DMS 273 (cell line): ENCODE measurements at regions not wholly inside any gene's neighbourhood (a gene's known extent, or its start where the extent isn't known, plus 50 kb on each side); places are given as distances from the start of the nearest gene placed in this dataset.
"Not testable (repeated sequence)": the region's sequence is repeated elsewhere in the genome, so short reads cannot be mapped to it uniquely, and the experiment has no call there.

Experiments used
- DNase-seq: peaks from one replicate; lab custom pipeline; 2025; ENCODE audit not compliant: unreplicated experiment; lab: John Stamatoyannopoulos, UW

GRCh38 chr7:142507066-142507465 is 242.2 kb upstream of the PRSS1 start:
- not testable (repeated sequence) for DNase-seq

- DNase-seq, result no peak
Measured at GRCh38 chr7:142506601-142507000, 242.7 kb upstream of the PRSS1 start.

GRCh38 chr7:142503949-142504348 is 245.3 kb upstream of the PRSS1 start:
- not testable (repeated sequence) for DNase-seq

GRCh38 chr7:142503036-142503435 is 245.2 kb upstream of the PRSS58 start:
- no peak for DNase-seq

- no peak for DNase-seq
Measured at GRCh38 chr7:142501434-142501833, 243.6 kb upstream of the PRSS58 start.

- DNase-seq, result no peak
Measured at GRCh38 chr7:142500366-142500765, 242.5 kb upstream of the PRSS58 start.

GRCh38 chr7:142499635-142500034 is 241.8 kb upstream of the PRSS58 start:
- no peak for DNase-seq

GRCh38 chr7:142498364-142498763 is 240.5 kb upstream of the PRSS58 start:
- DNase-seq, result no peak

GRCh38 chr7:142496545-142496991 is 238.7 kb upstream of the PRSS58 start:
- DNase-seq, result peak; percentile 41

GRCh38 chr7:142495879-142496278 is 238.0 kb upstream of the PRSS58 start:
- DNase-seq, result not testable (repeated sequence)

- not testable (repeated sequence) for DNase-seq
Measured at GRCh38 chr7:142495301-142495700, 237.4 kb upstream of the PRSS58 start.

- no peak for DNase-seq
Measured at GRCh38 chr7:142494021-142494420, 236.2 kb upstream of the PRSS58 start.

- DNase-seq, result no peak
Measured at GRCh38 chr7:142488842-142489241, 231.0 kb upstream of the PRSS58 start.

- DNase-seq, result no peak
Measured at GRCh38 chr7:142488036-142488633, 230.3 kb upstream of the PRSS58 start.

GRCh38 chr7:142487565-142487964 is 229.7 kb upstream of the PRSS58 start:
- not testable (repeated sequence) for DNase-seq

- no peak for DNase-seq
Measured at GRCh38 chr7:142487124-142487523, 229.3 kb upstream of the PRSS58 start.

- DNase-seq, result peak; percentile 13
Measured at GRCh38 chr7:142485617-142486226, 227.9 kb upstream of the PRSS58 start.

GRCh38 chr7:142483659-142484317 is 225.9 kb upstream of the PRSS58 start:
- DNase-seq, result no peak

GRCh38 chr7:142482891-142483658 is 225.2 kb upstream of the PRSS58 start:
- DNase-seq, result peak; percentile 48

- DNase-seq, result no peak
Measured at GRCh38 chr7:142481548-142481947, 223.7 kb upstream of the PRSS58 start.

GRCh38 chr7:142478479-142479220 is 220.8 kb upstream of the PRSS58 start:
- DNase-seq, result peak; percentile 53
